H4 (cell line): ENCODE measurements at regions not wholly inside any gene's neighbourhood (a gene's known extent, or its start where the extent isn't known, plus 50 kb on each side); places are given as distances from the start of the nearest gene placed in this dataset.
"Not testable (repeated sequence)": the region's sequence is repeated elsewhere in the genome, so short reads cannot be mapped to it uniquely, and the experiment has no call there.

ENCODE experiments used
- DNase-seq: peaks from one replicate; pipeline ENCODE4 v3.0.0-alpha.2; 2015; ENCODE audit warnings: low spot score

DNA sequence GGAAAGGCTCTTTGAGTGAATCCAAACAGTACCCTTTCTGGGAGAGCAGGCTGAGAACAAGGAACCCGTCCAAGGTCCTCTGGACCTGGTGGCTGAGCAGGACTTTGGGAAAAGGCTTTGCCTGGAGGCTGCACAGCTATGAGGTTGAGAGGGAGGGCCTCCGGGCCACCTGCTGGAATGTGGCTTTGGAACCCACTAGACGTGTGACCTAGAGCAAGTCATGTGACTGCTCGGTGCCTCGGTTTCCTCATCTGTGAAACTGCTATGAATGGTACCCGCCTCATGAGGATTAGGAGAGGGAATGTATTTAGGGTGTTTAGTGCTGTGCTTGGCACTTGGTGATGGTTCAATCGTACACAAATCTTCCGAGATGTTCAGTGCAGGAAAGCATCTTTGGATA, 50.4 kb downstream of the HAPSTR1 start:
- no peak for DNase-seq

DNA sequence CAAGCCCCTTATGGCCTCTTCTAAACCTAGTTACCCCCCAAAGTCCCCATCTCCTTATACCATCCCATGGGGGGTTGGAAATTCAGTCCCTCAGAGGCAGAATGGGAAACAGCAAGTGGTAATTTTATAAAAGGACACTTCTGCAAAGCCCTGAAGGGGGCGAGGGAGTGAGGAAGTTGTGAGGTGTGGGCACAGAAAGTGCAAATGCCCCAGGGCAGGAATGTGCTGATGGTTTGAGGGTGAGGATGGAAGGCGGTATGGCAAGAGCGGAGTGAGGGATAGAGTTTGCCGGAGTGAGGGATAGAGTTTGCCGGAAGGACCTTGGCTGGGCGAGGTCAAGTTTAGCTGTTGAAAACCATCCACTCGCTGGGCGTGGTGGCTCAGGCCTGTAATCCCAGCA, 52.7 kb downstream of the HAPSTR1 start:
- DNase-seq, result no peak

DNA sequence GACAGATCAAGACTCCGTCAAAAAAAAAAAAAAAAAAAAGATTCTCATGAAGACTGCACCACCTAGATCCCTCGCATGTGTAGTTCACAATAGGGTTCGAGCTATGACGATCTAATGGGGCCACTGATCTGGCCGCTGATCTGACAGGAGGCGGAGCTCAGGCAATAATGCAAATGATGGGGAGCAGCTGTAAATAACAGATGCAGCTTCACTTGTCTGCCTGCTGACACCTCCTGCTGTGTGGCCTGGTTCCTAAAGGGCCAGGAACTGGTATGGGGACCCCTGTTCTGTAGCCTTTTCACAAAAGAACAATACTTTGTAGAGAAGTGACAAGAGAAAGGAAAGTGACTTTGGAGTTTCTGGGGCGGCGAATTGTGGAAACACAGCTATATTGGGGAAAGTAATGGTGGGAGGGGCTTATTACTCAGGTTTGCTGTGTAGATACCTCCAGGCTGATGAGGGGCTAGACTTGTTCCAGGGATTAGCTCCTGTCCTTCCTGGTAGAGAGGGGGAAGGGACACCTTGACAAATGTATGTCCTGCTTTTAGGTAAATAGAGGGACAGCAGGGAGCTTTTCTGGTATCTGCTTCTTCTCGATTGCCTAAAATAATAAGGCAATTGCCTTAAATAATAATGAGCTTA, 57.1 kb downstream of the HAPSTR1 start:
- DNase-seq, result no peak

DNA sequence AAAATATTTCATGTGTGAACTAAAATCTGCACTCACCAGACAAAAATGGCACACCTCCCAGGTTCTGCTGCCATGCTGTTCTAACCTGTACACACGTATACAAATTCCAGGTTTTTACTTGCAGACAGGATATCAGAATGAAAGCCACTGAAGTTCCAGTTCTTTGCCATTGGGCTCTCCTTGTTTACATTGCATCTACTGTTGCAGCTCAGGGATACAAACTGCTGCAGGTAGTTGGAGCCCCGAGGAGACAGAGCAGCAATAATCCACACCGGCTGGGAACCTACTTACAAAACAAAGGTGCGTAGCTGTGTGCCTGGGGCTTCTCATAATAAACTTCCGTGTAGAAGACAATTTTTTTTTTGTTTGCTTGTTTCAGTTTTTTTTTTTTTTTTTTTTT, 59.6 kb downstream of the HAPSTR1 start:
- no peak for DNase-seq

DNA sequence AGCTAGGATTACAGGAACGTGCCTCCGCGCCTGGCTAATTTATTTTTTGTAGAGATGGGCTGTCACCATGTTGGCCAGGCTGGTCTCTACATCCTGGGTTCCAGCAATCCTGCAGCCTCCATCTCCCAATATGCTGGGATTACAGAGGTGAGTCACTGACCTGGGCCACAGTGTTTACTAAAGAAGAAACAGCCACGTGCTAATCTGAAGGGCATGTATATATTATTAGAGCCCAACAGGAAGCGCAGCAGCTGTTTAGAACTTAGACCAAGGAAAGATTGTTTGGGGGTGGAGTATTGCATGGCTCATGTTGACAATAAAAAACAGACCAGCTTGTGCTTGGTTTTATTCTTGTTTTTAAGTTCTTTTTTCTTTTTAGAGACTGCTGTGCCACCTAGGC, 60.2 kb downstream of the HAPSTR1 start:
- DNase-seq, result peak; percentile 91

DNA sequence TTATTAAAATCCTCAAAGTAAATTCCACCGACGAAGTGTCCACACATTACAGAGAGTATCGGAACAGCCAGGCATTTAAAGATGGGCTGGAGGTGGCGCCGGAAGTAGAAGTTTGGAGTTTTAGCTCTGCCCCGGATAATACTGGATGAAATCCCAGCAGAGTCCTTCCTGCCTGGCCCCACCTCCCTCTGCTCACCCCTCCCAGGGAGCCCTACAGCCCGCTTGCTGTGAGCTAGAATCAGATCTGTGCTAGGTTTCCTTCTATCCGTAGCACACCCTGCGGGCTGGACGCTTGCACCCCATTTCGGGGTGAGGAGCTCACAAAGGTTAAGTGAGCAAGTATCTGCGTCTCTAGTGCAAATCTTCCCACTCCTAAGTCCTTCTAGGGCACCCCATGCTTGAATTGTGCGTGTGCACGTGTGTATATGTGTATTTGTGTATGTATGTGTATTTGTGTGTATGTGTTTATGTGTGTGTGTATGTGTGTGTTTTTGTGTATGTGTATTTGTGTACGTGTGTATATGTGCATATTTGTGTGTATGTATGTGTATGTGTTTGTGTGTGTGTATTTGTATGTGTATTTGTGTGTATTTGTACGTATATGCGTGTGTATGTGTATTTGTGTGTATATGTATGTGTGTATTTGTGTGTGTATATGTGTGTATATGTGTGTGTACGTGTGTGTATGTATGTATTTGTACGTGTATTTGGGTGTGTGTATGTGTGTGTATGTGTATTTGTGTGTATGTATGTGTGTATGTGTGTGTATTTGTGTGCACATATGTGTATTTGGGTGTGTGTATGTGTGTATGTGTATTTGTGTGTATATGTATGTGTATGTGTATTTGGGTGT, 61.4 kb downstream of the HAPSTR1 start:
- no peak for DNase-seq

DNA sequence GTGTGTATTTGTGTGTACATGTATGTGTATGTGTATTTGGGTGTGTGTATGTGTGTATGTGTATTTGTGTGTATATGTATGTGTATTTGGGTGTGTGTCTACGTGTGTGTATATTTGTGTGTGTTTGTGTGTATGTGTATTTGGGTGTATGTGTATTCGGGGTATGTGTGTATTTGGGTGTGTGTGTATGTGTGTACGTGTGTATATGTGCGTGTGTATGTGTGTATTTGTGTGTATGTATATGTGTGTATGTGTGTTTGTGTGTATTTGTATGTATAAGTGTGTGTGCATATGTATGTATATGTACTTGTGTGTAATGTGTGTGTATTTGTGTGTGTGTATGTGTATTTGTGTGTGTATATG, 62.0 kb downstream of the HAPSTR1 start:
- DNase-seq, result no peak

DNA sequence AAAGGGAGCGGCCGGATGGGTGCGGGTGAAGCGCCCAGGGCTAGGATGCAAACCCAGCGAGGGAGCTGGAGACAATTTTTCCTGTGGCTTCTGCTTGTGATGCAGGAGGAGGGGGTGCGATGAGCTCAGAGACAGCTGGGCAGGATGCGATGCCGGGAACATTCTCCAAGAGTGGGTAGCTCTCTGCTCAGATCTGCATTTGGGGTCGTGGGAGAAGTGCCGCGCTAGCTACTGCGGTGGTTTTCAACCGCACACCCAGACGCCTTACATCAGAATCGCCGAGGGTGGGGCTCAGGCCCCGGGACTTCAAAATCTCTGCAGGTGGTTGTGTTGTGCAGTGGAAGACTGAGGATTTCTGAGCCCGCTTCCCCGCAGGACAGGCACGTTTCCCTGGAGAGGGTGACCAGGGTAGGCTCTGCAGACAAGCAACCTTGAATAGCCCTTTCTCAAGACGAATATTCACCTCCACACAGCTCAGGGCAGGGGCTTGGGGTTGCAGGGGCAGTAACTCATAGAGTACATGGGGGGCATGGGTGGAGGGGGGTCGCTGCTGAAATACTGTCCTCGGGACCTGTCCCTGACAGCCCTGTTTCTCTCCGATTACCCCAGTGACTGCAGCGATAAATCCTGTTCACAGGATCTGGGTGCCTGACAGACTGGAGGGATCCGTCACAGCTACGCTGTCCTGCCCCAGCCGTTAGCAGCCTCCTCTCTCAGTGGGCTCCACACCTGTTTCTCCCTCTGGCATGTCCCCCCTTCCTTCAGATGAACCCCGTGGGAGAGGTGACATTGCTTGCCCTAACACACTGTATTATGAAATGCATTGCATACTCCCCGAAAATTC, 63.3 kb downstream of the HAPSTR1 start:
- no peak for DNase-seq

DNA sequence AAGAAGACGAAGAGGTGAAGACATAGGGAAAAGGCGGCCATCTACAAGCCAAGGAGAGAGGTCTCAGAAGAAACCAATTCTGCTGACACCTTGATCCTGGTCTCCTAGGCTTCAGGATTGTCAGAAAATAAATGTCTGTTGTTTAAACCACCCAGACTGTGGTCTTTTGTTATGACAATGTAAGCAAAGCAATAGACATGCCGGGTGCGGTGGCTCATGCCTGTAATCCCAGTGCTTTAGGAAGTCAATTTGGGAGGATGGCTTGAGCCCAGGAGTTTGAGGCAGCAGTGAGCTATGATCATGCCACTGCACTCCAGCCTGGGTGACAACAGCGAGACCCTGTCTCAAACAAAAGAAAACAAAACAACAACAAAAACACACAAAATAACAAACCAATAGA, 64.4 kb downstream of the HAPSTR1 start:
- DNase-seq, result no peak

DNA sequence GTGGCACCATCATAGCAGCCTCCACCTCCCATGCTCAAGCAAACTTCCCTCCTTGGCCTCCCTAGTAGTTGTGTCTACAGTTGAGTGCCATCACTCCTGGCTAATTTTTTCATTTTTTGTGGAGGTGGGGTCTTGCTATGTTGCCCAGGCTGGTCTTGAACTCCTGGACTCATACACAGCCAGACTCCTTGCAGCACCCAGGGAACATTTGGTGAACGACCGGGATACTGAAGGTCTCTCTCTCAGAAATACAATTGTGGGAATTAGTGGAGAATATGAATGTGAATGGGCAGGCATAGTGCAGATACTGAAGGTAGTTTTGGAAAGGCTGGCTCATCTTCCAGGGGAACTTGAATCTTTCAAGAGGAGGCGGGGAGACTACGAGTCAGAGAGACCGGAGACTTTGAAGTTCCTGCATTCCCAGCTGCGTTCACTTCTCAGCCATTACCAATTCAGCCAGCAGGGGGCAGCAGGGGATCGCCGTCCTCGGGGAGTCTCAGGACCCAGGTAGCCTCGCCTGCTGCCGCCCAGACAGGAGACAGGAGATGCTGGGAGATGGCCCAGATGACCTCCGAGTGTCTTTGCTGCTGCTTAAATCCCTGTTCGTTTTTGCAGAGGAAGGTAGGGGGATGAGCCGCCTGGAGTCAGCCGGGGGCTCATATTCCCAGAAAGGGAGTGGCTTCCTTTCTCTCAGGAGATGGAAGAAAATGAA, 68.6 kb downstream of the HAPSTR1 start:
- peak; percentile 45 for DNase-seq

DNA sequence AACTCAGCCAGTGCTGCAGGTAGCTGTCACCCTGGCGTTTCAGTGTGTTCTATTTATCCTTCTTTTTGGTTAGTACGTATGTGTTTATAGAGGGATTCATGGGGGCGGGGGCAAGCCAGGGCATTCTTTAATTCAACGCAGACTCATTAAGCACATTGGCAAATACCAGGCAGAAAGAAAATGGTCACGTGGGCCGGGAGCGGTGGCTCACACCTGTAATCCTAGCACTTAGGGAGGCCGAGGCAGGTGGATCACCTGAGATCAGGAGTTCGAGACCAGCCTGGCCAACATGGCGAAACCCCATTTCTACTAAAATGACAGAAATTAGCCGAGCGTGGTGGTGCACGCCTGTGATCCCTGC, 69.1 kb downstream of the HAPSTR1 start:
- no peak for DNase-seq

DNA sequence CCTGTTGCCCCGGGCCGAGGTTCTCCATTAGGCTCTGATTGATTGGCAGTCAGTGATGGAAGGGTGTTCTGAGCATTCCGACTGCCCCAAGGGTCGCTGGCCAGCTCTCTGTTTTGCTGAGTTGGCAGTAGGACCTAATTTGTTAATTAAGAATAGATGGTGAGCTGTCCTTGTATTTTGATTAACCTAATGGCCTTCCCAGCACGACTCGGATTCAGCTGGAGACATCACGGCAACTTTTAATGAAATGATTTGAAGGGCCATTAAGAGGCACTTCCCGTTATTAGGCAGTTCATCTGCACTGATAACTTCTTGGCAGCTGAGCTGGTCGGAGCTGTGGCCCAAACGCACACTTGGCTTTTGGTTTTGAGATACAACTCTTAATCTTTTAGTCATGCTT, 74.2 kb downstream of the HAPSTR1 start:
- DNase-seq, result no peak

DNA sequence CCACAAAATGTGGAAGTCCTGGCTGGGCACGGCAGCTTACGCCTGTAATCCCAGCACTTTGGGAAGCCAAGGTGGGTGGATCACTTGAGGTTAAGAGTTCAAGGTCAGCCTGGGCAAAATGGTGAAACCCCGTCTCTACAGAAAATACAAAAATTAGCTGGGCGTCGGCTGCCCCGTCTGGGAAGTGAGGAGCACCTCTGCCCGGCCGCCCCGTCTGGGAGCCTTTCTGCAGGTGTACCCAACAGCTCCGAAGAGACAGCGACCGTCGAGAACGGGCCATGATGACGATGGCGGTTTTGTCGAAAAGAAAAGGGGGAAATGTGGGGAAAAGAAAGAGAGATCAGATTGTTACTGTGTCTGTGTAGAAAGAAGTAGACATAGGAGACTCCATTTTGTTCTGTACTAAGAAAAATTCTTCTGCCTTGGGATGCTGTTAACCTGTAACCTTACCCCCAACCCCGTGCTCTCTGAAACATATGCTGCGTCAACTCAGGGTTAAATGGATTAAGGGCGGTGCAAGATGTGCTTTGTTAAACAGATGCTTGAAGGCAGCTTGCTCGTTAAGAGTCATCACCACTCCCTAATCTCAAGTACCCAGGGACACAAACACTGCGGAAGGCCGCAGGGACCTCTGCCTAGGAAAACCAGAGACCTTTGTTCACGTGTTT, 75.0 kb downstream of the HAPSTR1 start:
- not testable (repeated sequence) for DNase-seq

DNA sequence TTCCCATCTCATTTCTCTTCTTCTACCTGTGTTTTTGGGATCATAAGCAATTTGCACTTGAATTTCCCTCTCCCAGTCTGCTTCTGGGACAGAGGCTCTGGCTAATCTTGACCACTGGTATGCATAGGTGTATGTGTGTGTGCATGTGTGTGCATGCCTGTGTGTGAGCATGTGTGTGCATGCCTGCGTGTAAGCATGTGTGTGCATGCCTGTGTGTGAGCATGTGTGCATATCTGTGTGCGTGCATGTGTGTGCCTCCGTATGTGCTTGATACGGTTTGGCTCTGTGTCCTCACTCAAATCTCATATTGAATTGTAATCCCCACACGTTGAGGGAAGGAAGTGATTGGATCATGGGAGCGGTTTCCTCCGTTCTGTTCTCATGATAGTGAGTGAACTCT, 77.7 kb downstream of the HAPSTR1 start:
- DNase-seq, result no peak

DNA sequence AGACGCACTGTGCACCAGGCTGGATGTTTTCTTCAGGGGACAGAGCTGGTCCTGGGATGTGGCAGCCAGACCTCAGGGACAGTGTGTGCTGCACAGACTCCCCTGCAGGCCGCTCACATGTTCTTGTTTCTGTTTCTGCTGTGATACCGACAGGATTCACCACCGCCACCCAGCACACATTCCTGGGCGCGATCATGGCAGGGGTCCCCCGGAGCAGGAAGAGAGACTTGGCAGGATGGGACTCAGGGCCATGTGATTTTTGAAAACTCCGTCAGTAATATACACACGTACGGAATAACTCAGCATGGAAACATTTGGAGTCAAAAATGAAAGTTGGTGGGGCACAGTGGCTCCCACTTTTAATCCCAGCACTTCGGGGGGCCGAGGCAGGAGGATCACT, 79.0 kb downstream of the HAPSTR1 start:
- no peak for DNase-seq

DNA sequence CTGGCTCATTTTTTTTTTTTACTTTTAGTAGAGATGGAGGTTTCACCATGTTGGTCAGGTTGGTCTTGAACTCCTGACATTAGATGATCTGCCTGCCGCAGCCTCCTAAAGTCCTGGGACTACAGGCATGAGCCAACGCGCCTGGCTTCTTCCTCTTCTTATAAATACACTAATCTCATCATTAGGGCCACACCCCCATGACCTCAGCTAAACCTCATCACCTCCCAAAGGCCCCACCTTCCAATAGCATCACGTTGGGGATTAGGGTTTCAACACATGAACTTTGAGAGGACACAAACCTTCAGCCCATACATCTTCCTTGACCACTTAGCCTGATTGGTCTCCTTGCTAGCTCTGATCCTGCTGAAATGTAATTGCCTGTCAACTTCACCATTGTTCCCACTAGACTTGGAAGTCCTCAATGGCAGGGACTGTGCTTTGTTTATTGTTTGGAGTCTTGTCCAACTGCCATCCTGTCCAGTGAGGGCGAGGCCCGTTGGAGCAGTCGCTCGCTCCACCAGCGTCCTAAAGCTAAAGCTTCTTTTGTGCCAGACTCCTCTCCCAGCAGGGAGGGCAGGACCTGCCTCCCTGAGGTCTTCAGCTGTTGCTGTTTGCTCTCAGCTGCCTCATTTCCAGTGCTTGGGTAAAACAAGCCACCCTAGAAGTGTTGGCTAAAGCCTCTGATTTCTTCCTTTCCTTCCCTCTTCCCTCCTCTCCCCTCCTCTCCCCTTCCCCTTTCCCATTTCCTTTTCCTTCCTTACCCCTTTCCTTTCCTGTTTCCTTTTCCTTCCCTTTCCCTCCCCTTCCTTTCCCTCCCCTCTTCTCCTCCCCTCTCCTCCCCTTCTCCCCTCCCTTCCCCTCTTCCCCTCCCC, 85.3 kb downstream of the HAPSTR1 start:
- DNase-seq, result no peak

DNA sequence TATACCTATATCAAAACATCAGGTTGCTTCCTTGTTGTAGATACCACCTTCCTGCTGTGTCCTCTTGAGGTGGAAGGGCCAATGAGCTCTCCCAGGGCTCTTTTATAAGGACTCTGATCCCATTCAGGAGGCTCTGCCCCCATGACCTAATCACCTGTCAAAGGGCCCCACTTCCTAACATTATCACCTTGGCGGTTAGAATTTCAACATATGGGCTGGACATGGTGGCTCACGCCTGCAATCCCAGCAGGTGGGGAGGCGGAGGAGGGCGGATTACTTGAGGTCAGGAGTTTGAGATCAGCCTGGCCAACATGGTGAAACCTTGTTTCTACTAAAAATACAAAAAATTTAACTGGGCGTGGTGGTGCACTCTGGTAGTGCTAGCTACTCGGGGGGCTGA, 86.4 kb downstream of the HAPSTR1 start:
- no peak for DNase-seq

DNA sequence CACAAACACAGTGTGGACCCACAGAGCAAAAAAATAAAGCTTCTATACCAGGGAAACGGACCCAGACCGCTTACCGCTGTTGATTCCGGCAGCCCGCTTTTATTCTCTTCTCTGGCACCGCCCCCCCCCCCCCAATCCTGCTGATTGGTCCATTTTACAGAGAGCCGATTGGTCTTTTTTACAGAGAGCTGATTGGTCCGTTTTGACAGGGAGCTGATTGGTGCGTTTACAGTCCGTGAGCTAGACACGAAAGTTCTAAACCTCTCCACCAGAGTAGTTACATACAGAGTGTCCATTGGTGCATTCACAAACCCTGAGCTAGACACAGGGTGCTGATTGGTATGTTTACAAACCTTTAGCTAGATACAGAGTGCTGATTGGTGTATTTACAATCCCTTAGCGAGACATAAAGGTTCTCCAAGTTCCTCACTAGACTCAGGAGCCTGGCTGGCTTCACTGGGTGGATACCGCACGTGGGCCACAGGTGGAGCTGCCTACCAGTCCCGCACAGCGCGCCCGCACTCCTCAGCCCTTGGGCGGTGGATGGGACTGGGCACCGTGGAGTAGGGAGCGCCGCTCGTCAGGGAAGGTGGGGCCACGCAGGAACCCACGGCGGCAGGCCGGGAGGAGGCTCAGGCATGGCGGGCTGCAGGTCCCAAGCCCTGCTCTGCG, 92.4 kb downstream of the HAPSTR1 start:
- no peak for DNase-seq

DNA sequence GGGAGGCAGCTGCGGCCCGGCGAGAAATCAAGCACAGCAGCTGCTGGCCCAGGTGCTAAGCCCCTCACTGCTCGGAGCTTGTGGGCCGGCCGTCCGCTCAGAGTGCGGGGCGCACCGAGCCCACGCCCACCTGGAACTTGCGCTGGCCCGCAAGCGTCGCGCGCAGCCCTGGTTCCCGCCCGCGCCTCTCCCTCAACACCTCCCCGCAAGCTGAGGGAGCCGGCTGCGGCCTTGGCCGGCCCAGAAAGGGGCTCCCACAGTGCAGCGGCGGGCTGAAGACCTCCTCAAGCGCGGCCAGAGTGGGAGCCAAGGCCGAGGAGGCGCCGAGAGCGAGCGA, 92.9 kb downstream of the HAPSTR1 start:
- no peak for DNase-seq

DNA sequence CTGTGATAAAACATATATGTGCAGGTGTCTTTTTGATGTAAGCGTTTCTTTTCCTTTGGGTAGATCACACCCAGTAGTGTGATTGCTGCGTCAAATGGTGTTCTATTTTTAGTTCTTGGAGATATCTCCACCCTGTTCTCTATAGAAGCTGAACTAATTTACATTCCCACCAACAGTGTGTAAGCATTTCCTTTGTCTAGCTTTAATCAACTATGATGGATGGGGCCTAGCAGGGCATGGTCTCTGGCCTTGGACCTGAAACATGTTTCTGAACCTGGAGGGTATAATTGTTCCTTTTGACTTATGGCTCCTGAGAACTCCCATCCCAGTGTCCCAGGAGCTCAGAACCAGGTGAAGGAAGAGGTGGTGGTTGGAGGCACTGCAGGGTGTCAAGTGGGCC, 93.9 kb downstream of the HAPSTR1 start:
- DNase-seq, result no peak
